DOHH2 (cell line): ENCODE measurements at regions not wholly inside any gene's neighbourhood (a gene's known extent, or its start where the extent isn't known, plus 50 kb on each side); places are given as distances from the start of the nearest gene placed in this dataset.

Source experiments
- CTCF ChIP-seq: fragments of 200-600 bp; sonication (generic); IDR thresholded peaks from one replicate; pipeline ENCODE4 v1.5.1; 2014; ENCODE audit warnings: antibody characterized with exemption, mild to moderate bottlenecking, low read depth, low read length; ENCODE audit not compliant: poor library complexity, severe bottlenecking
- EZH2phosphoT487 ChIP-seq: fragments of 200-600 bp; sonication (generic); IDR thresholded peaks from 2 replicates; pipeline ENCODE4 v1.6.1; 2017; ENCODE audit warnings: borderline replicate concordance, mild to moderate bottlenecking, antibody characterized with exemption, low read length, moderate library complexity, mixed read lengths

DNA sequence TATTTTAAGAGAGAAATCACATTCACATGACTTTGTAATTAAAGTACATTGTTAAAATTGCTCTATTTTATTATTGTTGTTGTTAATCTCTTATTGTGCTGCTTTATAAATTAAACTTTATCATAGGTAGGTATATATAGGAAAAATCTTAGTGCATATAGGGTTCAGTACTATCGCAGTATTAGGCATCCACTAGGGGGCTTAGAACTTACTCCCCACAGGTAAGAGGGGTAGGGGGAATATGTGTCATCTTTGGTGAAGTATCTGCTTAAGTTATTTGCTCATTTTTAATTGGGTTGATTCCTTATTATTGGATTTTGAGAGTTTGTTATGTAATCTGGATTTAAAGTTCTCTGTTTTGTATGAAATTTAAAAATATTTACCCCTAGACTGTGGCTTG lies 385.2 kb downstream of the DUSP10 start:
- TF ChIP-seq CTCF (peak; percentile 32), EZH2phosphoT487 (no peak)
